GM12878 (cell line): ENCODE measurements at regions not wholly inside any gene's neighbourhood (a gene's known extent, or its start where the extent isn't known, plus 50 kb on each side); places are given as distances from the start of the nearest gene placed in this dataset.

Experiments
- ATAC-seq: fragments of 200-7000 bp; cut with Tn5 transposase; 3 replicates; pipeline ENCODE4 v1.9.1; 2020; ENCODE audit warnings: mild to moderate bottlenecking, moderate library complexity
- BruUV-seq: library from RNA; stranded (reverse); fragments of 400-500 nt; replicated peaks from 2 replicates; lab custom pipeline; 2021; lab: Mats Ljungman, UMichigan
- CTCF ChIA-PET: fragments of 300-600 bp; sonication (Branson Sonifier 250); formaldehyde crosslinking; extraction: SDS; loops from one replicate; lab custom pipeline; 2021; ENCODE audit warnings: inconsistent platforms; lab: Yijun Ruan, JAX
- POLR2A ChIA-PET: fragments of 350-600 bp; formaldehyde crosslinking; extraction: SDS; loops from one replicate; lab custom pipeline; 2021; ENCODE audit warnings: inconsistent platforms; lab: Charles Lee
- RAD21 ChIA-PET: fragments of 300-600 bp; sonication (Branson Sonifier 250); formaldehyde crosslinking; loops from one replicate; lab custom pipeline; 2023; ENCODE audit warnings: antibody characterized with exemption; ENCODE audit not compliant: unreplicated experiment; lab: Charles Lee
- SMC1A ChIA-PET: fragments of 300-600 bp; sonication (Branson Sonifier 250); formaldehyde crosslinking; loops from one replicate; lab custom pipeline; 2023; ENCODE audit not compliant: unreplicated experiment, uncharacterized antibody; lab: Charles Lee
- DNase-seq: peaks from one replicate; pipeline ENCODE4 v3.0.0-alpha.2; 2011; ENCODE audit warnings: low read depth, low spot score
- FAIRE-seq: peaks from 3 replicates; lab custom pipeline; 2011; peaks lifted over from hg19 to GRCh38; lab: Jason Lieb, UNC
- H2AFZ ChIP-seq: 2 replicates; pipeline ENCODE4 v1.6.0; 2011; ENCODE audit warnings: low read depth, low read length, control low read depth; ENCODE audit not compliant: control insufficient read depth
- H3K27ac ChIP-seq: 2 replicates; pipeline ENCODE4 v1.5.1; 2011; ENCODE audit warnings: control low read depth; ENCODE audit not compliant: control insufficient read depth, insufficient read depth
- H3K27me3 ChIP-seq, 2 experiments: replicated peaks in 1 of 2; 2 replicates each; pipeline versions ENCODE4 v1.6.0 to v1.6.1; 2011; ENCODE audit warnings: low read length in 1 of 2; ENCODE audit not compliant: control insufficient read depth in 2 of 2, insufficient read depth in 2 of 2
- H3K36me3 ChIP-seq, 2 experiments: 2 replicates each; pipeline ENCODE4 v1.5.1; 2011; ENCODE audit warnings: low read length in 1 of 2; ENCODE audit not compliant: control insufficient read depth in 2 of 2, insufficient read depth in 2 of 2
- H3K4me1 ChIP-seq: 2 replicates; pipeline ENCODE4 v1.6.1; 2011; ENCODE audit warnings: mild to moderate bottlenecking, low read length, moderate library complexity, mixed read lengths; ENCODE audit not compliant: control insufficient read depth, insufficient read depth
- H3K4me2 ChIP-seq: 2 replicates; pipeline ENCODE4 v1.6.0; 2011; ENCODE audit warnings: control low read depth; ENCODE audit not compliant: control insufficient read depth, insufficient read depth
- H3K4me3 ChIP-seq: fragments of 200-600 bp; sonication (generic); 2 replicates; pipeline ENCODE4 v1.5.1; 2016
- H3K79me2 ChIP-seq: 2 replicates; pipeline ENCODE4 v1.6.0; 2011; ENCODE audit warnings: low read length; ENCODE audit not compliant: control insufficient read depth, insufficient read depth
- H3K9ac ChIP-seq: 2 replicates; pipeline ENCODE4 v1.8.0; 2011; ENCODE audit warnings: low read length, control low read depth, mixed read lengths; ENCODE audit not compliant: control insufficient read depth, insufficient read depth
- H3K9me3 ChIP-seq: replicated peaks from 3 replicates; pipeline ENCODE4 v1.5.1; 2011; ENCODE audit warnings: mild to moderate bottlenecking, low read length; ENCODE audit not compliant: control insufficient read depth, insufficient read depth
- H4K20me1 ChIP-seq: 2 replicates; pipeline ENCODE4 v1.6.0; 2011; ENCODE audit not compliant: control insufficient read depth, insufficient read depth
- EGR1 ChIP-seq, 2 experiments: IDR thresholded peaks; 1 replicate in 1 of 2; 2 replicates in 1 of 2; pipeline ENCODE4 v1.6.1; 2011 to 2012; ENCODE audit warnings: low read depth in 2 of 2, low read length in 2 of 2, borderline replicate concordance in 1 of 2, mild to moderate bottlenecking in 1 of 2, moderate library complexity in 1 of 2
- EZH2 ChIP-seq: IDR thresholded peaks from 2 replicates; pipeline ENCODE4 v1.6.1; 2012; ENCODE audit warnings: low read depth, mild to moderate bottlenecking, control low read depth, inconsistent platforms, low read length, borderline replicate concordance; ENCODE audit not compliant: control insufficient read depth
- IKZF1 ChIP-seq: fragments of 450-650 bp; conservative IDR thresholded peaks from 2 replicates; pipeline ENCODE4 v1.6.1; 2017; ENCODE audit warnings: antibody characterized with exemption, mild to moderate bottlenecking
- MTA3 ChIP-seq: IDR thresholded peaks from 2 replicates; pipeline ENCODE4 v1.6.1; 2012; ENCODE audit warnings: low read length, inconsistent platforms, borderline replicate concordance
- NFYA ChIP-seq: IDR thresholded peaks from 2 replicates; pipeline ENCODE4 v1.6.1; 2011; ENCODE audit warnings: low read depth, mild to moderate bottlenecking, low read length, improper control_type of control experiment, borderline replicate concordance
- SUPT20H ChIP-seq: IDR thresholded peaks from 2 replicates; pipeline ENCODE4 v1.6.1; 2011; ENCODE audit warnings: low read depth, mild to moderate bottlenecking, low read length, moderate library complexity, borderline replicate concordance; ENCODE audit not compliant: control insufficient read depth
- ZBED1 ChIP-seq: IDR thresholded peaks from 2 replicates; pipeline ENCODE4 v1.6.1; 2016; ENCODE audit warnings: borderline replicate concordance
- ZNF207 ChIP-seq: fragments of 450-650 bp; IDR thresholded peaks from 2 replicates; pipeline ENCODE4 v1.6.1; 2014; ENCODE audit warnings: antibody characterized with exemption, mild to moderate bottlenecking, borderline replicate concordance
- WGBS: methylation state at CpG from one replicate; pipeline ENCODE4 v1.1.6; 2016; ENCODE audit warnings: low lambda C conversion rate; ENCODE audit not compliant: insufficient replicate concordance, insufficient coverage; ENCODE audit errors: missing lambda C conversion rate; 5-methylcytosine and 5-hydroxymethylcytosine counted together
- in situ Hi-C: fragments of 300-500 bp; cut with MboI; formaldehyde crosslinking; loops from 9 replicates; pipeline ENCODE4 v1.14.3; 2018; ENCODE audit warnings: mixed read lengths
- intact Hi-C: fragments of 100-400 bp; cut with micrococcal nuclease; formaldehyde crosslinking; loops from one replicate; pipeline ENCODE4 v1.14.2; 2022; ENCODE audit not compliant: unreplicated experiment
- TF ChIP-seq, protein P1 (sequence below): IDR thresholded peaks from 2 replicates; pipeline ENCODE4 v1.6.1; 2011; ENCODE audit warnings: borderline replicate concordance, low read depth, mild to moderate bottlenecking, moderate library complexity, low read length; ENCODE audit not compliant: insufficient read depth, poor library complexity, severe bottlenecking
- TF ChIP-seq, protein P2 (sequence below): fragments of 450-650 bp; IDR thresholded peaks from 2 replicates; pipeline ENCODE4 v1.6.1; 2016; ENCODE audit warnings: mild to moderate bottlenecking
- TF ChIP-seq, protein P3 (sequence below): fragments of 450-650 bp; conservative IDR thresholded peaks from 2 replicates; pipeline ENCODE4 v1.6.1; 2017; ENCODE audit warnings: mild to moderate bottlenecking, moderate library complexity

DNA sequence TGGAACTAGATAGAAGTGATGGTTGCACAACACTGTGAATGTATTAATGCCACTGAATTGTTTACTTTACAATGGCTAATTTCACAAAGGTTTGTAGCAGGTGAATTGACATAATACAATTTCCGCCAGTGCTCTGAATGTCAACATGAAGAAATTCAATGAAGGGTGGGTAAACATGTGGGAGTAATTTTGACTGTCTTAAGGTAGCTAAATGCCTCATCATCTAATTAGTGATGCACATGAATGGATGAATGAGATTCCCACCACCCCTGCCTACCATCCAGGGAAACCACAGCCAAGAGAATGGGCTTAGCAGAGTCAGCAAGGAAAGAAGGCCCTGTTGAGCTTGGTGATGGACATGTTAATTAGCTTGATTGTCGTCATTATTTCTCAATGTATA, 275.3 kb downstream of the ALDH8A1 start:
- no peak overlapping the region for H3K4me2 ChIP-seq
- H3K36me3 ChIP-seq: no peaks in the 10 kb centered on the region
- POLR2A ChIA-PET: no interaction called here
- no peak overlapping the region for H2AFZ ChIP-seq
- WGBS: 29% methylated on average over 2 of the region's 2 CpGs
- no peak for ATAC-seq
- intact Hi-C loops: no loop called here
- no peak for FAIRE-seq
- CTCF ChIA-PET: interaction anchor here (0.8 kb wide), 1 partner anchor 9 kb away, joined by 3 read pairs; no protein-coding TSS in a partner anchor
- H3K9ac ChIP-seq: no peak overlapping the region
- H3K27me3 ChIP-seq: no peaks in the 10 kb centered on the region
- DNase-seq: no peak
- in situ Hi-C loops: no loop called here
- no peaks in the 10 kb centered on the region for H3K79me2 ChIP-seq
- H3K4me3 ChIP-seq: no peak overlapping the region
- H3K9me3 ChIP-seq: no peaks in the 10 kb centered on the region
- no peaks in the 10 kb centered on the region for H4K20me1 ChIP-seq
- SMC1A ChIA-PET: no interaction called here
- RAD21 ChIA-PET: no interaction called here
- H3K4me1 ChIP-seq: no peaks in the 10 kb centered on the region
- H3K27ac ChIP-seq: no peak overlapping the region
- TF ChIP-seq ZBED1 (no peak), EGR1 (IDR thresholded peaks at IDR 0.05; ENCODE audit: borderline replicate concordance in 1 of 2, low read depth in 2 of 2, low read length in 2 of 2) (no peak), IKZF1 (no peak), EZH2 (no peak), NFYA (no peak), SUPT20H (no peak), MTA3 (no peak), ZNF207 (no peak)
- TF ChIP-seq, protein P1, sequence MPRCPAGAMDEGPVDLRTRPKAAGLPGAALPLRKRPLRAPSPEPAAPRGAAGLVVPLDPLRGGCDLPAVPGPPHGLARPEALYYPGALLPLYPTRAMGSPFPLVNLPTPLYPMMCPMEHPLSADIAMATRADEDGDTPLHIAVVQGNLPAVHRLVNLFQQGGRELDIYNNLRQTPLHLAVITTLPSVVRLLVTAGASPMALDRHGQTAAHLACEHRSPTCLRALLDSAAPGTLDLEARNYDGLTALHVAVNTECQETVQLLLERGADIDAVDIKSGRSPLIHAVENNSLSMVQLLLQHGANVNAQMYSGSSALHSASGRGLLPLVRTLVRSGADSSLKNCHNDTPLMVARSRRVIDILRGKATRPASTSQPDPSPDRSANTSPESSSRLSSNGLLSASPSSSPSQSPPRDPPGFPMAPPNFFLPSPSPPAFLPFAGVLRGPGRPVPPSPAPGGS: no peak
- TF ChIP-seq, protein P2, sequence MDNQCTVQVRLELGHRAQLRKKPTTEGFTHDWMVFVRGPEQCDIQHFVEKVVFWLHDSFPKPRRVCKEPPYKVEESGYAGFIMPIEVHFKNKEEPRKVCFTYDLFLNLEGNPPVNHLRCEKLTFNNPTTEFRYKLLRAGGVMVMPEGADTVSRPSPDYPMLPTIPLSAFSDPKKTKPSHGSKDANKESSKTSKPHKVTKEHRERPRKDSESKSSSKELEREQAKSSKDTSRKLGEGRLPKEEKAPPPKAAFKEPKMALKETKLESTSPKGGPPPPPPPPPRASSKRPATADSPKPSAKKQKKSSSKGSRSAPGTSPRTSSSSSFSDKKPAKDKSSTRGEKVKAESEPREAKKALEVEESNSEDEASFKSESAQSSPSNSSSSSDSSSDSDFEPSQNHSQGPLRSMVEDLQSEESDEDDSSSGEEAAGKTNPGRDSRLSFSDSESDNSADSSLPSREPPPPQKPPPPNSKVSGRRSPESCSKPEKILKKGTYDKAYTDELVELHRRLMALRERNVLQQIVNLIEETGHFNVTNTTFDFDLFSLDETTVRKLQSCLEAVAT: no peak
- TF ChIP-seq, protein P3, sequence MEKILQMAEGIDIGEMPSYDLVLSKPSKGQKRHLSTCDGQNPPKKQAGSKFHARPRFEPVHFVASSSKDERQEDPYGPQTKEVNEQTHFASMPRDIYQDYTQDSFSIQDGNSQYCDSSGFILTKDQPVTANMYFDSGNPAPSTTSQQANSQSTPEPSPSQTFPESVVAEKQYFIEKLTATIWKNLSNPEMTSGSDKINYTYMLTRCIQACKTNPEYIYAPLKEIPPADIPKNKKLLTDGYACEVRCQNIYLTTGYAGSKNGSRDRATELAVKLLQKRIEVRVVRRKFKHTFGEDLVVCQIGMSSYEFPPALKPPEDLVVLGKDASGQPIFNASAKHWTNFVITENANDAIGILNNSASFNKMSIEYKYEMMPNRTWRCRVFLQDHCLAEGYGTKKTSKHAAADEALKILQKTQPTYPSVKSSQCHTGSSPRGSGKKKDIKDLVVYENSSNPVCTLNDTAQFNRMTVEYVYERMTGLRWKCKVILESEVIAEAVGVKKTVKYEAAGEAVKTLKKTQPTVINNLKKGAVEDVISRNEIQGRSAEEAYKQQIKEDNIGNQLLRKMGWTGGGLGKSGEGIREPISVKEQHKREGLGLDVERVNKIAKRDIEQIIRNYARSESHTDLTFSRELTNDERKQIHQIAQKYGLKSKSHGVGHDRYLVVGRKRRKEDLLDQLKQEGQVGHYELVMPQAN: no peak
- no TSS peak for BruUV-seq
